Duodenal mucosa (tissue), 2 donors: ENCODE measurements at regions not wholly inside any gene's neighbourhood (a gene's known extent, or its start where the extent isn't known, plus 50 kb on each side); places are given as distances from the start of the nearest gene placed in this dataset.

ENCODE experiments used
- H3K27ac ChIP-seq: one replicate; pipeline ENCODE4 v1.7.0; 2013; ENCODE audit warnings: low read depth, low read length
- H3K27me3 ChIP-seq, 2 donors: one replicate each; pipeline ENCODE4 v1.7.0; 2013; ENCODE audit warnings: low read length in 2 of 2, control low read depth in 1 of 2; ENCODE audit not compliant: insufficient read depth in 2 of 2, control insufficient read depth in 1 of 2
- H3K36me3 ChIP-seq, 2 donors: one replicate each; pipeline ENCODE4 v1.7.0; 2013; ENCODE audit warnings: low read length in 2 of 2, control low read depth in 1 of 2; ENCODE audit not compliant: insufficient read depth in 2 of 2, control insufficient read depth in 1 of 2
- H3K4me1 ChIP-seq, 2 donors: one replicate each; pipeline ENCODE4 v1.7.0; 2013; ENCODE audit warnings: low read length in 2 of 2, control low read depth in 1 of 2; ENCODE audit not compliant: insufficient read depth in 2 of 2, control insufficient read depth in 1 of 2
- H3K4me3 ChIP-seq, 2 donors: one replicate each; pipeline ENCODE4 v1.7.0; 2013; ENCODE audit warnings: low read length in 2 of 2, low read depth in 1 of 2
- H3K9ac ChIP-seq, 2 donors: one replicate each; pipeline ENCODE4 v1.7.0; 2013; ENCODE audit warnings: low read length in 2 of 2, low read depth in 1 of 2
- H3K9me3 ChIP-seq, 2 donors: one replicate each; pipeline ENCODE4 v1.7.0; 2013; ENCODE audit warnings: low read length in 2 of 2, control low read depth in 1 of 2; ENCODE audit not compliant: control insufficient read depth in 1 of 2

GRCh38 chr3:24734019-24734418 lies 239.4 kb upstream of the THRB start:
- H3K36me3 ChIP-seq = no peaks in the 10 kb centered on the region
- no peak overlapping the region for H3K4me3 ChIP-seq
- no peaks in the 10 kb centered on the region for H3K9me3 ChIP-seq
- no peak overlapping the region for H3K27ac ChIP-seq
- no peak overlapping the region for H3K9ac ChIP-seq
- H3K4me1 ChIP-seq = no peaks in the 10 kb centered on the region
- H3K27me3 ChIP-seq = no peaks in the 10 kb centered on the region

GRCh38 chr3:24736701-24737100 lies 242.1 kb upstream of the THRB start:
- Histone ChIP-seq H3K27me3 (no peaks in the 10 kb centered on the region), H3K4me3 (no peak overlapping the region), H3K27ac (no peak overlapping the region), H3K4me1 (no peaks in the 10 kb centered on the region), H3K9me3 (no peaks in the 10 kb centered on the region), H3K36me3 (no peaks in the 10 kb centered on the region), H3K9ac (no peak overlapping the region)

- no peaks in the 10 kb centered on the region for H3K27me3 ChIP-seq
- H3K4me3 ChIP-seq = no peak overlapping the region
- no peaks in the 10 kb centered on the region for H3K9me3 ChIP-seq
- H3K36me3 ChIP-seq = no peaks in the 10 kb centered on the region
- H3K27ac ChIP-seq = no peak overlapping the region
- no peak overlapping the region for H3K9ac ChIP-seq
- no peaks in the 10 kb centered on the region for H3K4me1 ChIP-seq
Measured at GRCh38 chr3:24740326-24740725, 245.7 kb upstream of the THRB start.

GRCh38 chr3:24741506-24741905 lies 246.9 kb upstream of the THRB start:
- H3K27ac ChIP-seq = no peak overlapping the region
- no peaks in the 10 kb centered on the region for H3K9me3 ChIP-seq
- no peaks in the 10 kb centered on the region for H3K36me3 ChIP-seq
- H3K4me1 ChIP-seq = no peaks in the 10 kb centered on the region
- H3K4me3 ChIP-seq = no peak overlapping the region
- H3K9ac ChIP-seq = no peak overlapping the region
- no peaks in the 10 kb centered on the region for H3K27me3 ChIP-seq

GRCh38 chr3:24748520-24748919 lies 253.9 kb upstream of the THRB start:
- Histone ChIP-seq H3K4me1 (no peaks in the 10 kb centered on the region), H3K27me3 (no peaks in the 10 kb centered on the region), H3K9me3 (no peaks in the 10 kb centered on the region), H3K36me3 (no peaks in the 10 kb centered on the region), H3K4me3 (no peak overlapping the region), H3K9ac (no peak overlapping the region), H3K27ac (no peak overlapping the region)

GRCh38 chr3:24751020-24751419 lies 256.4 kb upstream of the THRB start:
- no peak overlapping the region for H3K4me3 ChIP-seq
- no peaks in the 10 kb centered on the region for H3K4me1 ChIP-seq
- H3K27ac ChIP-seq = no peak overlapping the region
- no peaks in the 10 kb centered on the region for H3K36me3 ChIP-seq
- no peaks in the 10 kb centered on the region for H3K9me3 ChIP-seq
- H3K27me3 ChIP-seq = no peaks in the 10 kb centered on the region
- no peak overlapping the region for H3K9ac ChIP-seq

GRCh38 chr3:24756101-24756888 lies 261.6 kb upstream of the THRB start:
- Histone ChIP-seq H3K27ac (no peak overlapping the region), H3K9me3 (no peaks in the 10 kb centered on the region), H3K9ac (no peak overlapping the region), H3K27me3 (no peaks in the 10 kb centered on the region), H3K4me3 (no peak overlapping the region), H3K36me3 (no peaks in the 10 kb centered on the region), H3K4me1 (no peaks in the 10 kb centered on the region)

GRCh38 chr3:24763393-24763792 lies 268.7 kb upstream of the THRB start:
- Histone ChIP-seq H3K4me1 (no peaks in the 10 kb centered on the region), H3K36me3 (no peaks in the 10 kb centered on the region), H3K27ac (no peak overlapping the region), H3K27me3 (no peaks in the 10 kb centered on the region), H3K9me3 (no peaks in the 10 kb centered on the region), H3K4me3 (no peak overlapping the region), H3K9ac (no peak overlapping the region)

- Histone ChIP-seq H3K4me3 (no peak overlapping the region), H3K9ac (no peak overlapping the region), H3K36me3 (no peaks in the 10 kb centered on the region), H3K4me1 (no peaks in the 10 kb centered on the region), H3K9me3 (no peaks in the 10 kb centered on the region), H3K27ac (no peak overlapping the region), H3K27me3 (no peaks in the 10 kb centered on the region)
Measured at GRCh38 chr3:24764236-24764915, 269.7 kb upstream of the THRB start.

- Histone ChIP-seq H3K4me1 (no peaks in the 10 kb centered on the region), H3K27me3 (no peaks in the 10 kb centered on the region), H3K9ac (no peak overlapping the region), H3K9me3 (no peaks in the 10 kb centered on the region), H3K27ac (no peak overlapping the region), H3K4me3 (no peak overlapping the region), H3K36me3 (no peaks in the 10 kb centered on the region)
Measured at GRCh38 chr3:24765399-24765798, 270.7 kb upstream of the THRB start.
